Fibroblast of peridontal ligament (primary cell): ENCODE measurements at regions not wholly inside any gene's neighbourhood (a gene's known extent, or its start where the extent isn't known, plus 50 kb on each side); places are given as distances from the start of the nearest gene placed in this dataset.

Experiments
- DNase-seq: peaks from one replicate; pipeline ENCODE4 v3.0.0-alpha.2; 2010; ENCODE audit errors: extremely low read depth

DNA sequence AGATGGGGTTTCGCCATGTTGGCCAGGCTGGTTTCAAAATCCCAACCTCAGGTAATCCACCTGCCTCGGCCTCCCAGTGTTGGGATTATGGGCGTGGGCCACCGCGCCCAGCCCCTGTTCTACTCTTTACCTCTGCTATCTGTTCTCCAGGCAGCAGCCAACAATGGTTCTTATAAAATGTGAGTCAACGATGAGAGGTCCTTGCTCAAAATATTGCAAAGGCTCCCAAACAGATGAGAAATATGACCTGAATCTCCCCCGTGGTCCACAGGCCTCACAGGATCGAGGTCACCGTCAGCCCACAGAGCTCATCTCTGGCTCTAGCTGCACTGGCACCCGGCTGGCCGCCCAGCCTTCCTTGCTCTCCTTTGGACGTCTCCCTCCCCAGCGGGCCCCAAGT, 62.0 kb upstream of the EGFR start:
- DNase-seq: no peak

DNA sequence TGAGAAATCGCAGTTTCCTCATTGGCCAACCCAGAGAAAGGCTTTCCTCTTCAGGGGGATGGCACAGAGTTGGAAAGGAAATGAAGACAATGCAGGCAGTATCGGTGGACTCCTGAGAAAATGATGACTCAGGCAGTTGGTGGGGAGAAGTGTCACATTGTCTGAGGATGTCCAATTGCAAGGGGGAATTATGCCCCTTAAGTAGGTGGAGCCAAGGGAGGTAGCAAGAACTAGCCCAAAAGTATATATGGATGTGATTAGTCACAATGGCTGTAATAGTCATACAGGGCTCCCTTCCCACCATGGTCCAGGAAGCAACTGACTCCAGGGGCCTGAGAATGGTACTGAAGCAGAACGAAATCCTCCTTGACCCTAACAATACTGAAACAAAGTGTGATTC, 58.3 kb upstream of the EGFR start:
- peak; percentile 51 for DNase-seq

DNA sequence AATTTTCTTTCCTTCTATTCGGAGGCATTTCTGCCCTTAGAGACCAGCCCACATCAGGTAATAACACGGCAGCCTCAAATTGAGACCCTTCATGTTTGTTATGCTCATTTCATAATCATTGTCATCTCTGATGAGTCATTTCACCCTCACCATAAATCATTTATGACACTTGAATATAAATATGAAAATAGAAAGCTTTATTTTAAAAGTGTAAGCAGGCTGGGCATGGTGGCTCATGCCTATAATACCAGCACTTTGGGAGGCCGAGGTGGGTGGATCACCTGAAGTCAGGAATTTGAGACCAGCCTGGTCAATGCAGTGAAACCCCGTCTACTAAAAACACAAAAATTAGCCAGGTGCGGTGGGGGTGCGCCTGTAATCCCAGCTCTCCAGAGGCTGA, 57.4 kb upstream of the EGFR start:
- no peak for DNase-seq

DNA sequence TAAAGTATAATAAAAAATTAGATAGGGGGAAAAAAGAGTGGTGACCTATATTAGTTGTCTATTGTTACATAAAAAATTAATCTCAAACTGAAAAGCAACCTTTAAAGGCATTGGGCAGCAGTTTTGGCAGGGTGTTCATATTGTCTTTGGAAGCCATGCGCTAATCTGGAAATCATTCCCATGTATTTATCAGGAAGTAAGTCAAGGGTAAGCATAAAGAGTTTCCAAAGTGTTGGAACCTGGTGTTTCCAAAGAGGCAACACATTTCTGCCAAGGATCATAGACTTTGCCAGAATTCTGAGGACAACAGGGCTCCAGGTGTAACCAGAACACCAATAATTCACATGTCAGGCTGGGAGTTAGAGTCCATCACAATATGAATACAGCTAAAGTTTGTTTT, 55.7 kb upstream of the EGFR start:
- no peak for DNase-seq

DNA sequence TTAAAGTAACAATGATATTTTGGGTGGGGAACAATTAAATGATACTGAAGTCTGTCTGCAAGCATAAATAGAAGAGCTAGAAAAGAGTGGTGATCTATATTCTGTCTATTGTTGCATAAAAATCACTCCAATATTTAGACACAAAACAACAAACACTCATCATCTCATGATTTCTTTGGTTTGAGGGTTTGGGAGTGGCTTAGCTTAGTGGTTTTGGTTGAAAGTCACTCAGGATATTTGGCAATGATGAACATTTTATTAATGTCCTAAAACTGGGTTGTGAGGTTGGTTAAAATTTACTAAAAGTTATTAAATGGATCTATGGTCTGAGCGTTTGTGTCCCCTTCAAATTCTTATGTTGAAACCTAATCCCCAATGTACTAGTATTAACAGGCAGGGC, 54.7 kb upstream of the EGFR start:
- DNase-seq: peak; percentile 25

DNA sequence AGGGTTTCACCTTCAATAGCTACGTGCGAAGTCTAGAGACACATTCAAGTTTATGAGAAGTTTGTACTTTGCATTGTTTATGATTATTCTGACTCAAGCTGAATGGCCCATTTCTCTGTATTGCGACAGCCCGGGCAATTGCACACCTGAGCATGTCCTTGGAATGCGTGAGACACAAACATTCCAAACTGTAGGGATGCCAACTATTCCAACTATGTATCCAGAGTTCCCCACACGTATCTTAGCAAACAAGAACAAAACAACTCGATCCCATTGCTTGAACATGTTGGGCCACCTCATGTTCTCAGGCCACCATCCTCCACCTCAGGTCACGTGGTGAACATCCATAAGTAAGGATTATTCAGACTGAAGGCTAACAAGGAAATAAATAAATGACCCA, 51.4 kb upstream of the EGFR start:
- no peak for DNase-seq

DNA sequence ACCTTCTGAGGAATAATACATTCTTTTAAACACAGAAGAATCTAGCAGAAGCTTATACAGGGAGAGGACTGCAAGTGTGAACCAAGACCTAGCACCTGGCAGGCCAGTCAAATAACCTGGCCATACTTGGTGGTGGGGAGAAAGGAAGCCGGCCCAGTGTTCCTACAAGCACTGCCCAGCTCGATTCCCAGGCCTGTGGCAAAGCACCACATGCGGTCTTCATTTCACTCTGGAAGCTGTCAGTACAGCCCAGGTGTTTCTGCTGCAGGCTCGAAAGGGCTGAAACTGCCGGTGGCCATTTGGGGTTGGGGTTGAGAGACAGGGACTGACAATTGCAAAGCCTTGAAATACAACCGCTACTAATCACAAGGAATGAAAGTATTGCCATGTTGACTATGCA, 50.8 kb upstream of the EGFR start:
- no peak for DNase-seq
